Activated T-helper 1 cell treated with anti-CD3 and anti-CD28 coated beads, Interleukin-12 subunit alpha, Interleukin-12 subunit beta, Interleukin-2, Interleukin-4 antibody, amounts not matched to agents 30 ng/mL and 10 ng/mL and 1 ng/mL, durations not matched to agents 14 hours and 24 hours and 36 hours (primary cell): ENCODE measurements at regions not wholly inside any gene's neighbourhood (a gene's known extent, or its start where the extent isn't known, plus 50 kb on each side); places are given as distances from the start of the nearest gene placed in this dataset.

Experiments used
- DNase-seq: peaks from one replicate; pipeline ENCODE4 v3.0.0; 2021; ENCODE audit warnings: low spot score
- H3K27ac Mint-ChIP-seq: one replicate; pipeline ENCODE4 v1.8.0; 2021; ENCODE audit warnings: mild to moderate bottlenecking, mixed read lengths
- H3K27me3 Mint-ChIP-seq: one replicate; pipeline ENCODE4 v1.8.0; 2022; ENCODE audit warnings: mild to moderate bottlenecking, moderate library complexity, mixed read lengths; ENCODE audit not compliant: insufficient read depth
- H3K36me3 Mint-ChIP-seq: one replicate; pipeline ENCODE4 v1.8.0; 2021; ENCODE audit warnings: low read depth, mixed read lengths
- H3K4me1 Mint-ChIP-seq: one replicate; pipeline ENCODE4 v1.8.0; 2021; ENCODE audit warnings: low read depth, mixed read lengths
- H3K4me3 Mint-ChIP-seq: one replicate; pipeline ENCODE4 v1.8.0; 2021; ENCODE audit warnings: mild to moderate bottlenecking, moderate library complexity, mixed read lengths
- H3K9me3 Mint-ChIP-seq: one replicate; pipeline ENCODE4 v1.8.0; 2021; ENCODE audit warnings: mixed read lengths
- intact Hi-C: fragments of 100-400 bp; cut with micrococcal nuclease; formaldehyde crosslinking; loops from one replicate; pipeline ENCODE4 v1.15.1; 2024

- Mint-ChIP-seq H3K4me1 (no peaks in the 10 kb centered on the region), H3K36me3 (no peaks in the 10 kb centered on the region), H3K4me3 (no peak overlapping the region), H3K9me3 (no peaks in the 10 kb centered on the region), H3K27me3 (peaks cover 7% of the 10 kb centered on the region), H3K27ac (no peak overlapping the region)
- DNase-seq = no peak
- intact Hi-C loops = no loop called here
These were observed 110.8 kb upstream of the ERCC6L2 start for GRCh38 chr9:95764533-95765319.

- no peaks in the 10 kb centered on the region for H3K4me1 Mint-ChIP-seq
- intact Hi-C loops = no loop called here
- no peaks in the 10 kb centered on the region for H3K36me3 Mint-ChIP-seq
- no peaks in the 10 kb centered on the region for H3K9me3 Mint-ChIP-seq
- H3K4me3 Mint-ChIP-seq = no peak overlapping the region
- DNase-seq = no peak
- H3K27me3 Mint-ChIP-seq = peaks cover 10% of the 10 kb centered on the region
- no peak overlapping the region for H3K27ac Mint-ChIP-seq
These were observed 111.5 kb upstream of the ERCC6L2 start for GRCh38 chr9:95763983-95764382.

- Mint-ChIP-seq H3K4me1 (no peaks in the 10 kb centered on the region), H3K4me3 (no peak overlapping the region), H3K27ac (no peak overlapping the region), H3K27me3 (peaks cover 10% of the 10 kb centered on the region), H3K36me3 (no peaks in the 10 kb centered on the region), H3K9me3 (no peaks in the 10 kb centered on the region)
- intact Hi-C loops = no loop called here
- no peak for DNase-seq
These were observed 112.5 kb upstream of the ERCC6L2 start for GRCh38 chr9:95763006-95763405.

GRCh38 chr9:95762322-95762721 is 113.2 kb upstream of the ERCC6L2 start:
- Mint-ChIP-seq H3K27ac (no peak overlapping the region), H3K4me1 (no peaks in the 10 kb centered on the region), H3K9me3 (no peaks in the 10 kb centered on the region), H3K36me3 (no peaks in the 10 kb centered on the region), H3K4me3 (no peak overlapping the region), H3K27me3 (peaks cover 16% of the 10 kb centered on the region)
- DNase-seq = no peak
- intact Hi-C loops = no loop called here

GRCh38 chr9:95760791-95761190 is 114.7 kb upstream of the ERCC6L2 start:
- Mint-ChIP-seq H3K4me3 (no peak overlapping the region), H3K36me3 (no peaks in the 10 kb centered on the region), H3K9me3 (no peaks in the 10 kb centered on the region), H3K27me3 (peaks cover 25% of the 10 kb centered on the region), H3K27ac (no peak overlapping the region), H3K4me1 (no peaks in the 10 kb centered on the region)
- intact Hi-C loops = no loop called here
- no peak for DNase-seq

GRCh38 chr9:95757439-95757838 is 118.1 kb upstream of the ERCC6L2 start:
- peaks cover 37% of the 10 kb centered on the region for H3K27me3 Mint-ChIP-seq
- no peaks in the 10 kb centered on the region for H3K4me1 Mint-ChIP-seq
- no peak overlapping the region for H3K4me3 Mint-ChIP-seq
- H3K27ac Mint-ChIP-seq = no peak overlapping the region
- DNase-seq = no peak
- intact Hi-C loops = no loop called here
- no peaks in the 10 kb centered on the region for H3K9me3 Mint-ChIP-seq
- no peaks in the 10 kb centered on the region for H3K36me3 Mint-ChIP-seq

GRCh38 chr9:95756986-95757385 is 118.5 kb upstream of the ERCC6L2 start:
- no peaks in the 10 kb centered on the region for H3K36me3 Mint-ChIP-seq
- H3K27ac Mint-ChIP-seq = no peak overlapping the region
- DNase-seq = no peak
- H3K4me3 Mint-ChIP-seq = no peak overlapping the region
- H3K4me1 Mint-ChIP-seq = no peaks in the 10 kb centered on the region
- H3K9me3 Mint-ChIP-seq = no peaks in the 10 kb centered on the region
- intact Hi-C loops = no loop called here
- H3K27me3 Mint-ChIP-seq = peaks cover 37% of the 10 kb centered on the region

GRCh38 chr9:95756101-95756500 is 119.4 kb upstream of the ERCC6L2 start:
- no peak for DNase-seq
- peaks cover under 1% of the 10 kb centered on the region for H3K4me1 Mint-ChIP-seq
- no peak overlapping the region for H3K27ac Mint-ChIP-seq
- H3K4me3 Mint-ChIP-seq = no peak overlapping the region
- H3K36me3 Mint-ChIP-seq = no peaks in the 10 kb centered on the region
- intact Hi-C loops = no loop called here
- H3K9me3 Mint-ChIP-seq = no peaks in the 10 kb centered on the region
- peaks cover 37% of the 10 kb centered on the region for H3K27me3 Mint-ChIP-seq

- Mint-ChIP-seq H3K27me3 (peaks cover 41% of the 10 kb centered on the region), H3K4me1 (peaks cover 8% of the 10 kb centered on the region), H3K9me3 (no peaks in the 10 kb centered on the region), H3K36me3 (no peaks in the 10 kb centered on the region), H3K27ac (no peak overlapping the region), H3K4me3 (no peak overlapping the region)
- intact Hi-C loops = no loop called here
- no peak for DNase-seq
These were observed 120.1 kb upstream of the ERCC6L2 start for GRCh38 chr9:95755421-95755730.

GRCh38 chr9:95754533-95755420 is 120.7 kb upstream of the ERCC6L2 start:
- Mint-ChIP-seq H3K4me3 (no peak overlapping the region), H3K27me3 (peaks cover 35% of the 10 kb centered on the region), H3K27ac (no peak overlapping the region), H3K36me3 (no peaks in the 10 kb centered on the region), H3K9me3 (no peaks in the 10 kb centered on the region), H3K4me1 (peaks cover 11% of the 10 kb centered on the region)
- no peak for DNase-seq
- intact Hi-C loops = loop anchor here (5.0 kb wide), 1 partner anchor 563 kb away; no protein-coding TSS in a partner anchor

GRCh38 chr9:95753762-95754465 is 121.6 kb upstream of the ERCC6L2 start:
- Mint-ChIP-seq H3K9me3 (no peaks in the 10 kb centered on the region), H3K36me3 (no peaks in the 10 kb centered on the region), H3K4me1 (peaks cover 17% of the 10 kb centered on the region), H3K27me3 (peaks cover 31% of the 10 kb centered on the region), H3K4me3 (no peak overlapping the region), H3K27ac (no peak overlapping the region)
- DNase-seq = no peak
- intact Hi-C loops = loop anchor here (5.0 kb wide), 1 partner anchor 563 kb away; no protein-coding TSS in a partner anchor

- no peak for DNase-seq
- no peak overlapping the region for H3K4me3 Mint-ChIP-seq
- H3K4me1 Mint-ChIP-seq = peaks cover 23% of the 10 kb centered on the region
- no peak overlapping the region for H3K27ac Mint-ChIP-seq
- intact Hi-C loops = loop anchor here (5.0 kb wide), 1 partner anchor 565 kb away; no protein-coding TSS in a partner anchor
- H3K9me3 Mint-ChIP-seq = no peaks in the 10 kb centered on the region
- H3K27me3 Mint-ChIP-seq = peaks cover 28% of the 10 kb centered on the region
- H3K36me3 Mint-ChIP-seq = peaks cover 3% of the 10 kb centered on the region
These were observed 123.3 kb upstream of the ERCC6L2 start for GRCh38 chr9:95752129-95752731.
